Smooth muscle cell (in vitro differentiated cells): ENCODE measurements at regions not wholly inside any gene's neighbourhood (a gene's known extent, or its start where the extent isn't known, plus 50 kb on each side); places are given as distances from the start of the nearest gene placed in this dataset.

Experiments
- DNase-seq: peaks from one replicate; lab custom pipeline; 2025; ENCODE audit not compliant: unreplicated experiment; lab: John Stamatoyannopoulos, UW
- H2AFZ ChIP-seq: fragments of 200-600 bp; sonication (generic); 2 replicates; pipeline ENCODE4 v1.6.0; 2016; ENCODE audit warnings: antibody characterized with exemption, low read depth, mild to moderate bottlenecking
- H3F3A ChIP-seq: fragments of 200-600 bp; sonication (generic); 2 replicates; pipeline ENCODE4 v1.6.0; 2017; ENCODE audit warnings: antibody characterized with exemption, low read depth
- H3K27ac ChIP-seq: fragments of 200-600 bp; sonication (generic); 2 replicates; pipeline ENCODE4 v1.5.1; 2016; ENCODE audit warnings: low read depth, mild to moderate bottlenecking
- H3K27me3 ChIP-seq: fragments of 200-600 bp; sonication (generic); 2 replicates; pipeline ENCODE4 v1.6.1; 2016; ENCODE audit warnings: low read depth, mild to moderate bottlenecking
- H3K36me3 ChIP-seq: fragments of 200-600 bp; sonication (generic); 2 replicates; pipeline ENCODE4 v1.5.1; 2016; ENCODE audit warnings: low read depth
- H3K4me1 ChIP-seq: fragments of 200-600 bp; sonication (generic); 2 replicates; pipeline ENCODE4 v1.5.1; 2016; ENCODE audit warnings: low read depth
- H3K4me2 ChIP-seq: fragments of 200-600 bp; sonication (generic); 2 replicates; pipeline ENCODE4 v1.6.0; 2016; ENCODE audit warnings: mild to moderate bottlenecking
- H3K4me3 ChIP-seq: fragments of 200-600 bp; sonication (generic); 2 replicates; pipeline ENCODE4 v1.5.1; 2016; ENCODE audit warnings: mild to moderate bottlenecking
- H3K79me2 ChIP-seq: fragments of 200-600 bp; sonication (generic); 2 replicates; pipeline ENCODE4 v1.6.0; 2016; ENCODE audit warnings: low read depth, mild to moderate bottlenecking
- H3K9ac ChIP-seq: fragments of 200-600 bp; sonication (generic); 2 replicates; pipeline ENCODE4 v1.6.0; 2016; ENCODE audit warnings: low read depth
- H3K9me3 ChIP-seq: fragments of 200-600 bp; sonication (generic); replicated peaks from 2 replicates; pipeline ENCODE4 v1.5.1; 2016; ENCODE audit warnings: low read depth
- H4K20me1 ChIP-seq: fragments of 200-600 bp; sonication (generic); 2 replicates; pipeline ENCODE4 v1.6.0; 2016; ENCODE audit warnings: low read depth
- CTCF ChIP-seq: fragments of 200-600 bp; sonication (generic); IDR thresholded peaks from 2 replicates; pipeline ENCODE4 v1.5.1; 2017; ENCODE audit warnings: borderline replicate concordance, mild to moderate bottlenecking, antibody characterized with exemption; ENCODE audit not compliant: insufficient read depth, poor library complexity, severe bottlenecking
- WGBS: methylation state at CpG from one replicate; pipeline ENCODE4 v1.1.7; 2016; ENCODE audit warnings: low lambda C conversion rate; 5-methylcytosine and 5-hydroxymethylcytosine counted together

- DNase-seq = no peak
- Histone ChIP-seq H2AFZ (no peak overlapping the region), H3K4me2 (no peak overlapping the region), H3K27ac (no peak overlapping the region), H3K36me3 (no peaks in the 10 kb centered on the region), H3K79me2 (no peaks in the 10 kb centered on the region), H3K27me3 (no peaks in the 10 kb centered on the region), H4K20me1 (no peaks in the 10 kb centered on the region), H3K9me3 (no peaks in the 10 kb centered on the region), H3K4me1 (no peaks in the 10 kb centered on the region), H3K4me3 (no peak overlapping the region), H3F3A (no peaks in the 10 kb centered on the region), H3K9ac (no peak overlapping the region)
- WGBS = 86% methylated on average over 1 of the region's 1 CpG
- no peak for TF ChIP-seq CTCF
These were observed 98.8 kb upstream of the NOCT start for GRCh38 chr4:138916763-138917162.

GRCh38 chr4:138915756-138916155 is 99.8 kb upstream of the NOCT start:
- peaks cover under 1% of the 10 kb centered on the region for H3K4me1 ChIP-seq
- no peak for TF ChIP-seq CTCF
- H3K9ac ChIP-seq = no peak overlapping the region
- no peak for DNase-seq
- H3K9me3 ChIP-seq = no peaks in the 10 kb centered on the region
- no peak overlapping the region for H3K27ac ChIP-seq
- no peaks in the 10 kb centered on the region for H3F3A ChIP-seq
- H3K4me3 ChIP-seq = no peak overlapping the region
- H3K27me3 ChIP-seq = no peaks in the 10 kb centered on the region
- no peaks in the 10 kb centered on the region for H3K36me3 ChIP-seq
- H4K20me1 ChIP-seq = no peaks in the 10 kb centered on the region
- H3K79me2 ChIP-seq = no peaks in the 10 kb centered on the region
- H2AFZ ChIP-seq = no peak overlapping the region
- no peak overlapping the region for H3K4me2 ChIP-seq

GRCh38 chr4:138912704-138913340 is 102.8 kb upstream of the NOCT start:
- Histone ChIP-seq H3K9ac (no peak overlapping the region), H3K9me3 (no peaks in the 10 kb centered on the region), H3K4me1 (peaks cover 7% of the 10 kb centered on the region), H3F3A (no peaks in the 10 kb centered on the region), H3K79me2 (no peaks in the 10 kb centered on the region), H3K27me3 (no peaks in the 10 kb centered on the region), H3K4me3 (no peak overlapping the region), H2AFZ (no peak overlapping the region), H3K36me3 (no peaks in the 10 kb centered on the region), H3K27ac (no peak overlapping the region), H4K20me1 (no peaks in the 10 kb centered on the region), H3K4me2 (no peak overlapping the region)
- no peak for TF ChIP-seq CTCF
- DNase-seq = no peak
- 78% methylated on average over 3 of the region's 3 CpGs for WGBS

- 86% methylated on average over 9 of the region's 9 CpGs for WGBS
- Histone ChIP-seq H3K79me2 (no peaks in the 10 kb centered on the region), H3K27ac (no peak overlapping the region), H3K27me3 (no peaks in the 10 kb centered on the region), H3K4me2 (no peak overlapping the region), H2AFZ (no peak overlapping the region), H3K36me3 (no peaks in the 10 kb centered on the region), H3K9ac (no peak overlapping the region), H3K4me3 (no peak overlapping the region), H3K4me1 (peaks cover 7% of the 10 kb centered on the region), H3F3A (no peaks in the 10 kb centered on the region), H4K20me1 (no peaks in the 10 kb centered on the region), H3K9me3 (no peaks in the 10 kb centered on the region)
- no peak for DNase-seq
- no peak for TF ChIP-seq CTCF
These were observed 103.5 kb upstream of the NOCT start for GRCh38 chr4:138911909-138912703.
